PFSK-1 (cell line): ENCODE measurements at regions not wholly inside any gene's neighbourhood (a gene's known extent, or its start where the extent isn't known, plus 50 kb on each side); places are given as distances from the start of the nearest gene placed in this dataset.

Experiments
- FOXP2 ChIP-seq: optimal IDR thresholded peaks from 2 replicates; pipeline ENCODE3; 2011; ENCODE audit warnings: borderline replicate concordance, control low read depth, inconsistent platforms; ENCODE audit not compliant: insufficient read depth; ENCODE audit errors: extremely low read length, extremely low read depth
- POLR2AphosphoS5 ChIP-seq: IDR thresholded peaks from 2 replicates; pipeline ENCODE4 v1.6.1; 2012; ENCODE audit warnings: low read depth, mild to moderate bottlenecking, control low read depth, low read length, moderate library complexity
- SIN3A ChIP-seq: IDR thresholded peaks from 2 replicates; pipeline ENCODE4 v1.6.1; 2012; ENCODE audit warnings: mild to moderate bottlenecking, low read length, moderate library complexity, borderline replicate concordance; ENCODE audit not compliant: insufficient read depth
- TAF1 ChIP-seq: IDR thresholded peaks from 2 replicates; pipeline ENCODE4 v1.6.1; 2012; ENCODE audit warnings: low read length, control low read depth, borderline replicate concordance; ENCODE audit not compliant: insufficient read depth
- TF ChIP-seq, protein P1 (sequence below), 2 experiments: IDR thresholded peaks; 2 replicates each; pipeline versions ENCODE4 v1.6.1 to v1.8.0; 2011 to 2012; ENCODE audit warnings: low read depth in 2 of 2, low read length in 2 of 2, control low read depth in 1 of 2, inconsistent platforms in 1 of 2, mild to moderate bottlenecking in 1 of 2, moderate library complexity in 1 of 2; ENCODE audit not compliant: insufficient read depth in 1 of 2

DNA sequence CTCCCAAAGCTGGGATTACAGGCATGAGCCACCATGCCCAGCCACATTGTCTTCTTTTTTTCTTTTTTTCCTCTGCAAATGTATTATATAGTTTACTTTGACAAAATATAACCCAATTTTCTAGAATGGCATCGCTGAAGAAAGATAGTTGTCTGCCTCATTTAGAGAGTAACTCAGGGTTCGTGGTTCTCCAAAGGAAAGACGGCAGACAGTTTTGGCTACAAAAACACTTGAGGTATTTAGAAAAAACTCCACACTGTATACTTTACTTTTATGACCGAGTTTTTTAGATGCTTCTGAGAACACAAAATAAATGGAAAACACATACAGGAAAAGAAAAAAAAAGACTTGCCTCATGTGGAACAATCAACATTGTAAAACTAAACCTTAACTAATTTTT is 369.1 kb upstream of the ATP2B1 start:
- TF ChIP-seq, protein P1, sequence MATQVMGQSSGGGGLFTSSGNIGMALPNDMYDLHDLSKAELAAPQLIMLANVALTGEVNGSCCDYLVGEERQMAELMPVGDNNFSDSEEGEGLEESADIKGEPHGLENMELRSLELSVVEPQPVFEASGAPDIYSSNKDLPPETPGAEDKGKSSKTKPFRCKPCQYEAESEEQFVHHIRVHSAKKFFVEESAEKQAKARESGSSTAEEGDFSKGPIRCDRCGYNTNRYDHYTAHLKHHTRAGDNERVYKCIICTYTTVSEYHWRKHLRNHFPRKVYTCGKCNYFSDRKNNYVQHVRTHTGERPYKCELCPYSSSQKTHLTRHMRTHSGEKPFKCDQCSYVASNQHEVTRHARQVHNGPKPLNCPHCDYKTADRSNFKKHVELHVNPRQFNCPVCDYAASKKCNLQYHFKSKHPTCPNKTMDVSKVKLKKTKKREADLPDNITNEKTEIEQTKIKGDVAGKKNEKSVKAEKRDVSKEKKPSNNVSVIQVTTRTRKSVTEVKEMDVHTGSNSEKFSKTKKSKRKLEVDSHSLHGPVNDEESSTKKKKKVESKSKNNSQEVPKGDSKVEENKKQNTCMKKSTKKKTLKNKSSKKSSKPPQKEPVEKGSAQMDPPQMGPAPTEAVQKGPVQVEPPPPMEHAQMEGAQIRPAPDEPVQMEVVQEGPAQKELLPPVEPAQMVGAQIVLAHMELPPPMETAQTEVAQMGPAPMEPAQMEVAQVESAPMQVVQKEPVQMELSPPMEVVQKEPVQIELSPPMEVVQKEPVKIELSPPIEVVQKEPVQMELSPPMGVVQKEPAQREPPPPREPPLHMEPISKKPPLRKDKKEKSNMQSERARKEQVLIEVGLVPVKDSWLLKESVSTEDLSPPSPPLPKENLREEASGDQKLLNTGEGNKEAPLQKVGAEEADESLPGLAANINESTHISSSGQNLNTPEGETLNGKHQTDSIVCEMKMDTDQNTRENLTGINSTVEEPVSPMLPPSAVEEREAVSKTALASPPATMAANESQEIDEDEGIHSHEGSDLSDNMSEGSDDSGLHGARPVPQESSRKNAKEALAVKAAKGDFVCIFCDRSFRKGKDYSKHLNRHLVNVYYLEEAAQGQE (IDR thresholded peaks at IDR 0.05; ENCODE audit: insufficient read depth in 1 of 2, low read depth in 2 of 2, low read length in 2 of 2) = no peak
- TF ChIP-seq POLR2AphosphoS5 = no peak
- no peak for TF ChIP-seq TAF1
- TF ChIP-seq SIN3A = no peak
- TF ChIP-seq FOXP2 = no peak
